ENCODE measurements at regions not wholly inside any gene's neighbourhood (a gene's known extent, or its start where the extent isn't known, plus 50 kb on each side); places are given as distances from the start of the nearest gene placed in this dataset.

DNA sequence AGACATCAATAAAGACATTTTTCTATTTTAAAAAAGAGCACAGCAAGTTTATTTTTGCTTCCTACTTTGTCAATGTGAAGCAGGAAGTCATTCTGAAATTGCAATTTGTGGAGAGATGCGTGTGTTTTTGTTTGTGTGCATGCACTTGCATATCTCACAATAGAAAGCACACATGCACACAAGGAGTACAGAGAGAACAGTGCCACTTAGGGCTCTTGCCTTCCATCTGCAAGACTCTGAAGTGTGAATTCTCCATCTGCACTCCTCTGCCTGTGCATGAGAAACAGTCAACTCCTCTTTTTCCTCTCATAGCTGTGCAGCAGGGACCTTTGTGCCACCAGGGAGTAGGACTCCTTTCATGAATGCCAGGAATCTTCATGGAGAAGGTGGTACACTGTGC, 316.3 kb upstream of the CNR1 start:
- WGBS, 4 donors, result 52 to 85% (median 72%) methylated on average over 1 of the region's 1 CpG

DNA sequence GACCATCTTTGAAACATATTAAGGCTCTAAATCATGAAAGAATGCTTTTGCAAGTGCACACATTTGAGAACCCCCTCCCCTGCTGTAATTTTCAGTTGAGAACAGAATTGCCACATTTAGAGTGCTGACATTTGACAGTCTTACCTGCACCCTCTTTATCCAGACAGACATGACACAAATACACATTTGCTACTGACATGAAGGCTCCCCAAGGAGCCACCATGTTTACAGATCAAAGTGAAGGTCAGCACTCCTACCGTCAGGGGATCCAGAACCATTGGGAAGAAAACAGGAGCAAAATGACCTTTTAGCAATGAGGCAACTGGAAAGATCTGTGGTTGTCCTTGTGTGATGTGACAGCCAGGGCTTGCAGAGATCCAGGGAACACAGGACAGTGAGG, 315.4 kb upstream of the CNR1 start:
- Histone ChIP-seq H3K4me1 (replicated peaks in 1 of 2) (no peaks in the 10 kb centered on the region), H3K9me3 (replicated peaks in 1 of 3) (peaks cover 0 to 7% (median 0%) of the 10 kb centered on the region in 3 donors), H3K27me3 (no peaks in the 10 kb centered on the region), H3K4me3 (no peak overlapping the region), H3K27ac (no peak overlapping the region), H3K36me3 (replicated peaks in 1 of 2) (no peaks in the 10 kb centered on the region)
- DNase-seq, result no peak
- intact Hi-C loops (cut with DNase I), result no loop called here
- 32 to 47% (median 36%) methylated on average over 1 of the region's 1 CpG for WGBS, 4 donors
- TF ChIP-seq, protein P1, sequence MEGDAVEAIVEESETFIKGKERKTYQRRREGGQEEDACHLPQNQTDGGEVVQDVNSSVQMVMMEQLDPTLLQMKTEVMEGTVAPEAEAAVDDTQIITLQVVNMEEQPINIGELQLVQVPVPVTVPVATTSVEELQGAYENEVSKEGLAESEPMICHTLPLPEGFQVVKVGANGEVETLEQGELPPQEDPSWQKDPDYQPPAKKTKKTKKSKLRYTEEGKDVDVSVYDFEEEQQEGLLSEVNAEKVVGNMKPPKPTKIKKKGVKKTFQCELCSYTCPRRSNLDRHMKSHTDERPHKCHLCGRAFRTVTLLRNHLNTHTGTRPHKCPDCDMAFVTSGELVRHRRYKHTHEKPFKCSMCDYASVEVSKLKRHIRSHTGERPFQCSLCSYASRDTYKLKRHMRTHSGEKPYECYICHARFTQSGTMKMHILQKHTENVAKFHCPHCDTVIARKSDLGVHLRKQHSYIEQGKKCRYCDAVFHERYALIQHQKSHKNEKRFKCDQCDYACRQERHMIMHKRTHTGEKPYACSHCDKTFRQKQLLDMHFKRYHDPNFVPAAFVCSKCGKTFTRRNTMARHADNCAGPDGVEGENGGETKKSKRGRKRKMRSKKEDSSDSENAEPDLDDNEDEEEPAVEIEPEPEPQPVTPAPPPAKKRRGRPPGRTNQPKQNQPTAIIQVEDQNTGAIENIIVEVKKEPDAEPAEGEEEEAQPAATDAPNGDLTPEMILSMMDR (IDR thresholded peaks at IDR 0.05), result no peak
- TF ChIP-seq POLR2A (IDR thresholded peaks at IDR 0.05), result no peak

More for the DNA sequence above, 316.3 kb upstream of the CNR1 start:
- H3K4me1 ChIP-seq (replicated peaks in 1 of 2), result no peaks in the 10 kb centered on the region
- TF ChIP-seq, protein P1 (IDR thresholded peaks at IDR 0.05), result no peak
- TF ChIP-seq POLR2A (IDR thresholded peaks at IDR 0.05), result no peak
- no peak overlapping the region for H3K27ac ChIP-seq
- H3K36me3 ChIP-seq (replicated peaks in 1 of 2), result no peaks in the 10 kb centered on the region
- H3K9me3 ChIP-seq (replicated peaks in 1 of 3), result peaks cover 0 to 7% (median 0%) of the 10 kb centered on the region in 3 donors
- H3K4me3 ChIP-seq, result no peak overlapping the region
- DNase-seq, result no peak
- intact Hi-C loops (cut with DNase I), result no loop called here
- no peaks in the 10 kb centered on the region for H3K27me3 ChIP-seq

DNA sequence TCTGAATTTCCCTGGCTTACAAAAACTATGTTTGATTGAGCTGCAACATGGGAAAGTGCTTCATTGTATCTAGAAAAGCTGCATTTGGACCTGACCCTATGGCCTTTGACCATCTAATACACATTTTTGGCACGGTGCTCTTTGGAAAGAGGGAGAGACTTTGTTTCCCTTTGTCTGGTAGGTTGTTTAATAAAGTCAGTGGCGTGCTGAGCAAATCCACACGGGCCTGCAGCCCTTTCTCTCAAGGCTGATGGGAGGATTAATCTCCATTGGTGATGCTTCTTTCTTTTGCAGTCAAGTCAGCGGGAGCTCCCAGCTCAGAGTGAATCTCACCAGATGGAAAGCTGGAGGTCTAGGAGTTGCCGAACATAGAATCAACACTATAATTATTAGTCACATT, 314.7 kb upstream of the CNR1 start:
- Histone ChIP-seq H3K9me3 (replicated peaks in 1 of 3) (peaks cover 0 to 7% (median 0%) of the 10 kb centered on the region in 3 donors), H3K36me3 (replicated peaks in 1 of 2) (no peaks in the 10 kb centered on the region), H3K4me1 (replicated peaks in 1 of 2) (no peaks in the 10 kb centered on the region), H3K27ac (no peak overlapping the region), H3K4me3 (no peak overlapping the region), H3K27me3 (no peaks in the 10 kb centered on the region)
- WGBS, 4 donors, result 85 to 90% (median 87%) methylated on average over 5 of the region's 5 CpGs
- no peak for DNase-seq
- intact Hi-C loops (cut with DNase I), result no loop called here
- TF ChIP-seq POLR2A (IDR thresholded peaks at IDR 0.05), result no peak
- TF ChIP-seq, protein P1 (IDR thresholded peaks at IDR 0.05), result no peak

DNA sequence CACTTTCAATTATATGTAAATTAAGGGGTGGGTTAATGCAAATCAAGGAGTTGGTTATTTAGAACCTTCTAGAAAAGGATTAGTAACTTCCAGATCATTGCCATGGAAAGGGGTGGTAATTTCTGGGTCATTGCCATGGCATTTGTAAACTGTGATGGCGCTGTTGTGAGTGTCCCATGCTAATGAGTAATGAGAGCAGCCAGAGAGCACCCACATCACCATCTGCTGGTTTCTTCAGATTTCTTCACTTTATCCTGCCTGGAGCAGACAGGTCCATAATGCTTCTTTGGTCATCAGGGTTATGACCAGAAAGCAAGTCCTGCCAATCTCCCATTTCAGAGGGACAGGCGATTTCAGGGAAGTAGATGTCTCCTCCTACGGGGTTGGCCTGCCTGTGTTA, 311.3 kb upstream of the CNR1 start:
- Histone ChIP-seq H3K4me1 (replicated peaks in 1 of 2) (no peaks in the 10 kb centered on the region), H3K36me3 (replicated peaks in 1 of 2) (no peaks in the 10 kb centered on the region), H3K27me3 (no peaks in the 10 kb centered on the region), H3K9me3 (replicated peaks in 1 of 3) (no peaks in the 10 kb centered on the region), H3K27ac (no peak overlapping the region), H3K4me3 (no peak overlapping the region)
- TF ChIP-seq, protein P1 (IDR thresholded peaks at IDR 0.05), result no peak
- TF ChIP-seq POLR2A (IDR thresholded peaks at IDR 0.05), result no peak
- intact Hi-C loops (cut with DNase I), result no loop called here
- WGBS, 4 donors, result 54 to 82% (median 72%) methylated on average over 3 of the region's 3 CpGs
- DNase-seq, result no peak
